ENCODE measurements at regions not wholly inside any gene's neighbourhood (a gene's known extent, or its start where the extent isn't known, plus 50 kb on each side); places are given as distances from the start of the nearest gene placed in this dataset.
"Not testable (repeated sequence)": the region's sequence is repeated elsewhere in the genome, so short reads cannot be mapped to it uniquely, and the experiment has no call there.

GRCh38 chr18:30622104-30622503 lies 420.4 kb downstream of the DSC3 start:
- DNase-seq = no peak

- DNase-seq = no peak
Observed at GRCh38 chr18:30618567-30618966, 424.0 kb downstream of the DSC3 start.

GRCh38 chr18:30616414-30616813 lies 426.1 kb downstream of the DSC3 start:
- DNase-seq = no peak

GRCh38 chr18:30613467-30613801 lies 429.1 kb downstream of the DSC3 start:
- DNase-seq = no peak

- DNase-seq = no peak
Observed at GRCh38 chr18:30601541-30601940, 441.0 kb downstream of the DSC3 start.

GRCh38 chr18:30597202-30597601 lies 445.3 kb downstream of the DSC3 start:
- no peak for DNase-seq

GRCh38 chr18:30596635-30597034 lies 445.9 kb downstream of the DSC3 start:
- no peak for DNase-seq

GRCh38 chr18:30595942-30596341 lies 446.6 kb downstream of the DSC3 start:
- DNase-seq = no peak

- not testable (repeated sequence) for DNase-seq
Observed at GRCh38 chr18:30594911-30595310, 447.6 kb downstream of the DSC3 start.

GRCh38 chr18:30591462-30591861 lies 451.1 kb downstream of the DSC3 start:
- DNase-seq = no peak

- no peak for DNase-seq
Observed at GRCh38 chr18:30588673-30589164, 453.8 kb downstream of the DSC3 start.

- no peak for DNase-seq
Observed at GRCh38 chr18:30583768-30584167, 458.8 kb downstream of the DSC3 start.

- no peak for DNase-seq
Observed at GRCh38 chr18:30582078-30582477, 460.5 kb downstream of the DSC3 start.

- no peak for DNase-seq
Observed at GRCh38 chr18:30578707-30579106, 463.8 kb downstream of the DSC3 start.

GRCh38 chr18:30572214-30572613 lies 470.3 kb downstream of the DSC3 start:
- DNase-seq = no peak

GRCh38 chr18:30568333-30568732 lies 474.2 kb downstream of the DSC3 start:
- no peak for DNase-seq

- DNase-seq = no peak
Observed at GRCh38 chr18:30566877-30567276, 475.7 kb downstream of the DSC3 start.

- no peak for DNase-seq
Observed at GRCh38 chr18:30562231-30562630, 480.3 kb downstream of the DSC3 start.

GRCh38 chr18:30556112-30556511 lies 486.4 kb downstream of the DSC3 start:
- no peak for DNase-seq

GRCh38 chr18:30545393-30545792 lies 497.1 kb downstream of the DSC3 start:
- DNase-seq = no peak

- DNase-seq = no peak
Observed at GRCh38 chr18:30544141-30544540, 498.4 kb downstream of the DSC3 start.

- DNase-seq = no peak
Observed at GRCh38 chr18:30533716-30534115, 508.8 kb downstream of the DSC3 start.

- DNase-seq = no peak
Observed at GRCh38 chr18:30527917-30528316, 514.6 kb downstream of the DSC3 start.

- no peak for DNase-seq
Observed at GRCh38 chr18:30527226-30527625, 515.3 kb downstream of the DSC3 start.

- DNase-seq = no peak
Observed at GRCh38 chr18:30522288-30522929, 520.1 kb downstream of the DSC3 start.
